K562 (cell line): ENCODE measurements at regions not wholly inside any gene's neighbourhood (a gene's known extent, or its start where the extent isn't known, plus 50 kb on each side); places are given as distances from the start of the nearest gene placed in this dataset.

ENCODE experiments used
- ATAC-seq: fragments of 200-7000 bp; cut with Tn5 transposase; 3 replicates; pipeline ENCODE4 v1.9.1; 2020; ENCODE audit warnings: moderate library complexity
- BruUV-seq: library from RNA; stranded (reverse); fragments of 400-500 nt; replicated peaks from 2 replicates; lab custom pipeline; 2021; lab: Mats Ljungman, UMichigan
- CTCF ChIA-PET: fragments of 300-600 bp; formaldehyde crosslinking; extraction: SDS; loops from one replicate; lab custom pipeline; 2021; ENCODE audit warnings: low intra/inter-chr PET ratio; lab: Yijun Ruan, JAX
- POLR2A ChIA-PET: fragments of 300-600, 350-650 bp; sonication (Branson Sonifier 250); formaldehyde crosslinking; extraction: SDS; loops from one replicate; lab custom pipeline; 2021; ENCODE audit warnings: antibody characterized with exemption, inconsistent platforms; lab: Yijun Ruan, JAX
- DNase-seq, 4 experiments: peaks; one replicate each; pipeline versions ENCODE4 v3.0.0 to v3.0.0-alpha.2; 2011 to 2018; ENCODE audit warnings: low spot score in 3 of 4, mixed read lengths in 3 of 4; ENCODE audit errors: extremely low read depth in 1 of 4
- FAIRE-seq: peaks from 2 replicates; lab custom pipeline; 2011; peaks lifted over from hg19 to GRCh38; lab: Jason Lieb, UNC
- H2AFZ ChIP-seq: 2 replicates; pipeline ENCODE4 v1.6.0; 2011; ENCODE audit warnings: low read depth, low read length, control low read depth, inconsistent platforms
- H3K27ac ChIP-seq: fragments of 200-600 bp; 3 replicates; pipeline ENCODE4 v1.8.0; 2011; ENCODE audit warnings: low read depth, mild to moderate bottlenecking, control low read depth, inconsistent platforms, low read length, moderate library complexity, mixed read lengths; ENCODE audit errors: extremely low read depth
- H3K27me3 ChIP-seq, 2 experiments: fragments of 300-600 bp in 1 of 2; 2 replicates in 1 of 2; 3 replicates in 1 of 2; pipeline versions ENCODE4 v1.6.0 to v1.8.0; 2011; ENCODE audit warnings: inconsistent platforms in 2 of 2, low read length in 2 of 2, mild to moderate bottlenecking in 1 of 2, mixed read lengths in 1 of 2, moderate library complexity in 1 of 2; ENCODE audit not compliant: control insufficient read depth in 2 of 2, insufficient read depth in 2 of 2
- H3K36me3 ChIP-seq: fragments of 300-600 bp; 3 replicates; pipeline ENCODE4 v1.8.0; 2011; ENCODE audit warnings: mild to moderate bottlenecking, low read length, inconsistent platforms; ENCODE audit not compliant: control insufficient read depth, insufficient read depth
- H3K4me1 ChIP-seq, 2 experiments: fragments of 200-600 bp in 1 of 2; replicated peaks in 1 of 2; 2 replicates in 1 of 2; 3 replicates in 1 of 2; pipeline versions ENCODE4 v1.5.1 to v1.8.0; 2011; ENCODE audit warnings: inconsistent platforms in 2 of 2, low read length in 2 of 2, mild to moderate bottlenecking in 1 of 2, mixed read lengths in 1 of 2, moderate library complexity in 1 of 2; ENCODE audit not compliant: control insufficient read depth in 2 of 2, insufficient read depth in 2 of 2
- H3K4me2 ChIP-seq: 2 replicates; pipeline ENCODE4 v1.6.1; 2011; ENCODE audit warnings: low read length, control low read depth, inconsistent platforms, mixed read lengths; ENCODE audit not compliant: insufficient read depth
- H3K4me3 ChIP-seq: fragments of 200-600 bp; sonication (generic), shearing (Covaris generic); 2 replicates; pipeline ENCODE4 v1.5.1; 2016; ENCODE audit warnings: control low read depth, inconsistent platforms
- H3K79me2 ChIP-seq: fragments of 200-600 bp; 3 replicates; pipeline ENCODE4 v1.8.0; 2011; ENCODE audit warnings: low read length, inconsistent platforms; ENCODE audit not compliant: control insufficient read depth, insufficient read depth
- H3K9ac ChIP-seq, 2 experiments: 2 replicates each; pipeline versions ENCODE4 v1.6.0 to v1.6.1; 2011; ENCODE audit warnings: low read depth in 2 of 2, low read length in 2 of 2, control low read depth in 1 of 2, inconsistent platforms in 1 of 2, mild to moderate bottlenecking in 1 of 2, mixed read lengths in 1 of 2; ENCODE audit not compliant: insufficient read depth in 1 of 2
- H3K9me1 ChIP-seq: one replicate; pipeline ENCODE4 v1.6.0; 2011; ENCODE audit warnings: inconsistent platforms, mild to moderate bottlenecking, low read length, moderate library complexity; ENCODE audit not compliant: control insufficient read depth, insufficient read depth
- H3K9me3 ChIP-seq: replicated peaks from 2 replicates; pipeline ENCODE4 v1.5.1; 2011; ENCODE audit warnings: low read depth, low read length, inconsistent platforms; ENCODE audit not compliant: control insufficient read depth, insufficient read depth
- H4K20me1 ChIP-seq: replicated peaks from 2 replicates; pipeline ENCODE4 v1.6.1; 2011; ENCODE audit warnings: low read length, inconsistent platforms, mixed read lengths; ENCODE audit not compliant: control insufficient read depth, insufficient read depth
- EP400 ChIP-seq: fragments of 450-650 bp; IDR thresholded peaks from 2 replicates; pipeline ENCODE4 v1.6.1; 2017; ENCODE audit warnings: antibody characterized with exemption, mild to moderate bottlenecking, moderate library complexity
- FOXO4 ChIP-seq: fragments of 450-650 bp; formaldehyde crosslinking; IDR thresholded peaks from 2 replicates; pipeline ENCODE4 v1.4.0; 2020; ENCODE audit warnings: mild to moderate bottlenecking, moderate library complexity
- MLX ChIP-seq, 2 experiments: fragments of 450-650 bp in 1 of 2; sonication (generic) in 1 of 2; formaldehyde crosslinking; conservative IDR thresholded peaks; 2 replicates each; pipeline versions ENCODE4 v1.4.0 to v1.8.1; 2020 to 2022; ENCODE audit warnings: mild to moderate bottlenecking in 1 of 2, missing genetic modification reagents in 1 of 2
- NFE2 ChIP-seq: IDR thresholded peaks from 2 replicates; pipeline ENCODE4 v1.6.1; 2014; ENCODE audit warnings: antibody characterized with exemption, low read depth
- PML ChIP-seq: IDR thresholded peaks from 2 replicates; pipeline ENCODE4 v1.6.1; 2012; ENCODE audit warnings: low read length, inconsistent platforms
- SMARCB1 ChIP-seq: IDR thresholded peaks from 2 replicates; pipeline ENCODE4 v1.6.1; 2011; ENCODE audit warnings: improper control_type of control experiment, low read depth; ENCODE audit not compliant: insufficient read length
- SMARCE1 ChIP-seq: fragments of 450-650 bp; IDR thresholded peaks from 2 replicates; pipeline ENCODE4 v1.7.1; 2016; ENCODE audit warnings: mild to moderate bottlenecking
- SREBF1 ChIP-seq: fragments of 150-350 bp; IDR thresholded peaks from 2 replicates; pipeline ENCODE4 v1.6.1; 2014; ENCODE audit warnings: antibody characterized with exemption, low read depth, low read length, borderline replicate concordance
- XRCC4 ChIP-seq: IDR thresholded peaks from one replicate; pipeline ENCODE4 v1.6.1; 2011; ENCODE audit not compliant: insufficient read depth, insufficient read length; ENCODE audit errors: extremely low read depth
- ZBTB2 ChIP-seq: fragments of 450-650 bp; IDR thresholded peaks from 2 replicates; pipeline ENCODE4 v1.6.1; 2016; ENCODE audit warnings: antibody characterized with exemption
- ZKSCAN8 ChIP-seq: fragments of 200-800 bp; sonication (Bioruptor generic); IDR thresholded peaks from 2 replicates; pipeline ENCODE4 v1.6.1; 2016; ENCODE audit warnings: missing genetic modification characterization, missing compliant biosample characterization
- ZMIZ1 ChIP-seq, 2 experiments: fragments of 150-350 bp in 1 of 2; IDR thresholded peaks; 2 replicates each; pipeline ENCODE4 v1.6.1; 2012 to 2016; ENCODE audit warnings: low read depth in 2 of 2, low read length in 2 of 2, mild to moderate bottlenecking in 1 of 2, moderate library complexity in 1 of 2
- ZNF140 ChIP-seq: fragments of 250-450 bp; sonication (Bioruptor Pico); IDR thresholded peaks from 2 replicates; pipeline ENCODE4 v1.8.0; 2021; ENCODE audit warnings: moderate library complexity, mild to moderate bottlenecking, inconsistent platforms
- ZNF23 ChIP-seq: fragments of 250-450 bp; sonication (Bioruptor Pico); IDR thresholded peaks from 2 replicates; pipeline ENCODE4 v1.4.0; 2020; ENCODE audit warnings: mild to moderate bottlenecking
- ZNF655 ChIP-seq: fragments of 250-450 bp; sonication (Bioruptor Pico); IDR thresholded peaks from 2 replicates; pipeline ENCODE4 v1.5.0; 2021
- WGBS: fragments of 100-300 bp; shearing (Covaris generic); methylation state at CpG from one replicate; pipeline ENCODE4 v1.1.6; 2016; ENCODE audit warnings: low coverage, mixed read lengths; ENCODE audit not compliant: insufficient coverage; ENCODE audit errors: missing lambda C conversion rate; 5-methylcytosine and 5-hydroxymethylcytosine counted together
- in situ Hi-C: fragments of 300-500 bp; cut with MboI; formaldehyde crosslinking; loops from 4 replicates; pipeline ENCODE4 v1.15.0; 2018; ENCODE audit warnings: inconsistent platforms, mixed read lengths
- intact Hi-C: fragments of 100-400 bp; cut with micrococcal nuclease; formaldehyde crosslinking; loops from 2 replicates; pipeline ENCODE4 v1.14.2; 2022

- Histone ChIP-seq H3K4me3 (no peak overlapping the region), H3K36me3 (no peaks in the 10 kb centered on the region), H3K4me2 (no peak overlapping the region), H2AFZ (no peak overlapping the region), H3K4me1 (no peaks in the 10 kb centered on the region), H3K9me3 (0 out of 2 replicates have a peak, but pooled peaks cover 1% of the 10 kb centered on the region), H3K27me3 (no peaks in the 10 kb centered on the region), H3K79me2 (no peaks in the 10 kb centered on the region), H3K9me1 (no peaks in the 10 kb centered on the region), H3K27ac (no peak overlapping the region), H4K20me1 (no peaks in the 10 kb centered on the region), H3K9ac (no peak overlapping the region)
- intact Hi-C loops = no loop called here
- ChIA-PET CTCF (no interaction called here), POLR2A (interaction anchor here (0.6 kb wide), 1 partner anchor 272 kb away, joined by 3 read pairs; no protein-coding TSS in a partner anchor)
- in situ Hi-C loops = no loop called here
- DNase-seq (no peak), ATAC-seq (no peak), FAIRE-seq (no peak)
- no TSS peak for BruUV-seq
- 0% methylated on average over 11 of the region's 12 CpGs for WGBS
- no peak for TF ChIP-seq XRCC4
- no peak for TF ChIP-seq ZNF140 (CRISPR knock-in tag)
- no peak for TF ChIP-seq PML
- no peak for TF ChIP-seq FOXO4 (CRISPR knock-in tag)
- no peak for TF ChIP-seq ZKSCAN8 (CRISPR knock-in tag)
- TF ChIP-seq ZBTB2 = no peak
- TF ChIP-seq SMARCE1 = no peak
- TF ChIP-seq SREBF1 = no peak
- TF ChIP-seq ZNF23 (CRISPR knock-in tag) = no peak
- no peak for TF ChIP-seq SMARCB1
- no peak for TF ChIP-seq ZNF655 (CRISPR knock-in tag)
- TF ChIP-seq MLX (CRISPR knock-in tag; conservative IDR thresholded peaks at IDR 0.05) = no peak
- no peak for TF ChIP-seq NFE2
- no peak for TF ChIP-seq ZMIZ1 (IDR thresholded peaks at IDR 0.05; ENCODE audit: low read depth in 2 of 2, low read length in 2 of 2)
- no peak for TF ChIP-seq EP400
These were observed 476.9 kb upstream of the FRG1 start for GRCh38 chr4:189463734-189464133.
